OCI-LY3 (cell line): ENCODE measurements at regions not wholly inside any gene's neighbourhood (a gene's known extent, or its start where the extent isn't known, plus 50 kb on each side); places are given as distances from the start of the nearest gene placed in this dataset.
"Not testable (repeated sequence)": the region's sequence is repeated elsewhere in the genome, so short reads cannot be mapped to it uniquely, and the experiment has no call there.

Source experiments
- EZH2phosphoT487 ChIP-seq: fragments of 200-600 bp; shearing (Covaris generic); IDR thresholded peaks from 2 replicates; pipeline ENCODE4 v1.6.1; 2018; ENCODE audit warnings: antibody characterized with exemption, mixed run types, low read depth
- TF ChIP-seq, protein P1 (sequence below): fragments of 200-600, 300-600 bp; sonication (generic); IDR thresholded peaks from 2 replicates; pipeline ENCODE4 v1.5.1; 2014; ENCODE audit warnings: antibody characterized with exemption, low read length, low read depth

GRCh38 chrX:124789874-124790273, 443.5 kb downstream of the SH2D1A start:
- TF ChIP-seq EZH2phosphoT487 = not testable (repeated sequence)
- TF ChIP-seq, protein P1, sequence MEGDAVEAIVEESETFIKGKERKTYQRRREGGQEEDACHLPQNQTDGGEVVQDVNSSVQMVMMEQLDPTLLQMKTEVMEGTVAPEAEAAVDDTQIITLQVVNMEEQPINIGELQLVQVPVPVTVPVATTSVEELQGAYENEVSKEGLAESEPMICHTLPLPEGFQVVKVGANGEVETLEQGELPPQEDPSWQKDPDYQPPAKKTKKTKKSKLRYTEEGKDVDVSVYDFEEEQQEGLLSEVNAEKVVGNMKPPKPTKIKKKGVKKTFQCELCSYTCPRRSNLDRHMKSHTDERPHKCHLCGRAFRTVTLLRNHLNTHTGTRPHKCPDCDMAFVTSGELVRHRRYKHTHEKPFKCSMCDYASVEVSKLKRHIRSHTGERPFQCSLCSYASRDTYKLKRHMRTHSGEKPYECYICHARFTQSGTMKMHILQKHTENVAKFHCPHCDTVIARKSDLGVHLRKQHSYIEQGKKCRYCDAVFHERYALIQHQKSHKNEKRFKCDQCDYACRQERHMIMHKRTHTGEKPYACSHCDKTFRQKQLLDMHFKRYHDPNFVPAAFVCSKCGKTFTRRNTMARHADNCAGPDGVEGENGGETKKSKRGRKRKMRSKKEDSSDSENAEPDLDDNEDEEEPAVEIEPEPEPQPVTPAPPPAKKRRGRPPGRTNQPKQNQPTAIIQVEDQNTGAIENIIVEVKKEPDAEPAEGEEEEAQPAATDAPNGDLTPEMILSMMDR = not testable (repeated sequence)
